ENCODE measurements at regions not wholly inside any gene's neighbourhood (a gene's known extent, or its start where the extent isn't known, plus 50 kb on each side); places are given as distances from the start of the nearest gene placed in this dataset.

DNA sequence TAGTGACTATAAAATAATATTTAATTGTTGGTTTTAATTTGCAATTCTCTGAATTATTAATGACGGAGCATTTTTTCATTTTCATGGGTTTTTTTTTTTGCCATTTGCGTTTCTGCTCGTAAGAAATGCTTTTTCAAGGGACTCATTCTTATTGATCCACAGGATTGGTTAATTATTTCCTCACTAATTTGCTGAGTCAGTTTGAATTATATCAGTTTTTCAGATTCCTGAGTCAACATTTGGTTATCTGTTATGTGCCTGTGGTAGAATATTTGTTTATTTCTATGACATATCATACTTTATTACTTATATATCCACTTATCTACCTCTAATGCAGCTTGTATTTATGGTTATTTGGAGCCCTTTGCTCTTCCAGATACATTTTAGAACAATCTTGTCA lies 257.0 kb upstream of the BTBD3 start:
- TF ChIP-seq, protein P1, sequence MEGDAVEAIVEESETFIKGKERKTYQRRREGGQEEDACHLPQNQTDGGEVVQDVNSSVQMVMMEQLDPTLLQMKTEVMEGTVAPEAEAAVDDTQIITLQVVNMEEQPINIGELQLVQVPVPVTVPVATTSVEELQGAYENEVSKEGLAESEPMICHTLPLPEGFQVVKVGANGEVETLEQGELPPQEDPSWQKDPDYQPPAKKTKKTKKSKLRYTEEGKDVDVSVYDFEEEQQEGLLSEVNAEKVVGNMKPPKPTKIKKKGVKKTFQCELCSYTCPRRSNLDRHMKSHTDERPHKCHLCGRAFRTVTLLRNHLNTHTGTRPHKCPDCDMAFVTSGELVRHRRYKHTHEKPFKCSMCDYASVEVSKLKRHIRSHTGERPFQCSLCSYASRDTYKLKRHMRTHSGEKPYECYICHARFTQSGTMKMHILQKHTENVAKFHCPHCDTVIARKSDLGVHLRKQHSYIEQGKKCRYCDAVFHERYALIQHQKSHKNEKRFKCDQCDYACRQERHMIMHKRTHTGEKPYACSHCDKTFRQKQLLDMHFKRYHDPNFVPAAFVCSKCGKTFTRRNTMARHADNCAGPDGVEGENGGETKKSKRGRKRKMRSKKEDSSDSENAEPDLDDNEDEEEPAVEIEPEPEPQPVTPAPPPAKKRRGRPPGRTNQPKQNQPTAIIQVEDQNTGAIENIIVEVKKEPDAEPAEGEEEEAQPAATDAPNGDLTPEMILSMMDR (IDR thresholded peaks at IDR 0.05; ENCODE audit: poor library complexity, severe bottlenecking): no peak
- TF ChIP-seq POLR2AphosphoS5 (IDR thresholded peaks at IDR 0.05): no peak
- TF ChIP-seq TAF1 (IDR thresholded peaks at IDR 0.05; ENCODE audit: low read depth): no peak
- no peak for TF ChIP-seq EP300 (conservative IDR thresholded peaks at IDR 0.05; ENCODE audit: poor library complexity, severe bottlenecking)
- TF ChIP-seq RAD21 (conservative IDR thresholded peaks at IDR 0.05): no peak
- no peak for TF ChIP-seq MXI1 (conservative IDR thresholded peaks at IDR 0.05; ENCODE audit: poor library complexity, severe bottlenecking)
- TF ChIP-seq, protein P2, sequence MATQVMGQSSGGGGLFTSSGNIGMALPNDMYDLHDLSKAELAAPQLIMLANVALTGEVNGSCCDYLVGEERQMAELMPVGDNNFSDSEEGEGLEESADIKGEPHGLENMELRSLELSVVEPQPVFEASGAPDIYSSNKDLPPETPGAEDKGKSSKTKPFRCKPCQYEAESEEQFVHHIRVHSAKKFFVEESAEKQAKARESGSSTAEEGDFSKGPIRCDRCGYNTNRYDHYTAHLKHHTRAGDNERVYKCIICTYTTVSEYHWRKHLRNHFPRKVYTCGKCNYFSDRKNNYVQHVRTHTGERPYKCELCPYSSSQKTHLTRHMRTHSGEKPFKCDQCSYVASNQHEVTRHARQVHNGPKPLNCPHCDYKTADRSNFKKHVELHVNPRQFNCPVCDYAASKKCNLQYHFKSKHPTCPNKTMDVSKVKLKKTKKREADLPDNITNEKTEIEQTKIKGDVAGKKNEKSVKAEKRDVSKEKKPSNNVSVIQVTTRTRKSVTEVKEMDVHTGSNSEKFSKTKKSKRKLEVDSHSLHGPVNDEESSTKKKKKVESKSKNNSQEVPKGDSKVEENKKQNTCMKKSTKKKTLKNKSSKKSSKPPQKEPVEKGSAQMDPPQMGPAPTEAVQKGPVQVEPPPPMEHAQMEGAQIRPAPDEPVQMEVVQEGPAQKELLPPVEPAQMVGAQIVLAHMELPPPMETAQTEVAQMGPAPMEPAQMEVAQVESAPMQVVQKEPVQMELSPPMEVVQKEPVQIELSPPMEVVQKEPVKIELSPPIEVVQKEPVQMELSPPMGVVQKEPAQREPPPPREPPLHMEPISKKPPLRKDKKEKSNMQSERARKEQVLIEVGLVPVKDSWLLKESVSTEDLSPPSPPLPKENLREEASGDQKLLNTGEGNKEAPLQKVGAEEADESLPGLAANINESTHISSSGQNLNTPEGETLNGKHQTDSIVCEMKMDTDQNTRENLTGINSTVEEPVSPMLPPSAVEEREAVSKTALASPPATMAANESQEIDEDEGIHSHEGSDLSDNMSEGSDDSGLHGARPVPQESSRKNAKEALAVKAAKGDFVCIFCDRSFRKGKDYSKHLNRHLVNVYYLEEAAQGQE (IDR thresholded peaks at IDR 0.05; ENCODE audit: borderline replicate concordance): no peak

All from neural cell (in vitro differentiated cells).